Endodermal cell (in vitro differentiated cells): ENCODE measurements at regions not wholly inside any gene's neighbourhood (a gene's known extent, or its start where the extent isn't known, plus 50 kb on each side); places are given as distances from the start of the nearest gene placed in this dataset.

Experiments
- DNase-seq: peaks from one replicate; pipeline ENCODE4 v3.0.0-alpha.2; 2017
- H3K27ac ChIP-seq: 2 replicates; pipeline ENCODE4 v1.5.1; 2013; ENCODE audit warnings: mild to moderate bottlenecking, low read depth, low read length, moderate library complexity
- H3K27me3 ChIP-seq: 2 replicates; pipeline ENCODE4 v1.6.1; 2013; ENCODE audit warnings: mild to moderate bottlenecking, low read length, moderate library complexity; ENCODE audit not compliant: insufficient read depth, control insufficient read depth, poor library complexity, severe bottlenecking
- H3K36me3 ChIP-seq: 2 replicates; pipeline ENCODE4 v1.7.0; 2013; ENCODE audit warnings: mild to moderate bottlenecking, low read length, moderate library complexity; ENCODE audit not compliant: control insufficient read depth, insufficient read depth
- H3K4me1 ChIP-seq: one replicate; pipeline ENCODE4 v1.7.0; 2013; ENCODE audit warnings: low read length; ENCODE audit not compliant: control insufficient read depth, insufficient read depth
- H3K4me3 ChIP-seq: 2 replicates; pipeline ENCODE4 v1.5.1; 2013; ENCODE audit warnings: mild to moderate bottlenecking, low read length, moderate library complexity
- H3K9ac ChIP-seq: 2 replicates; pipeline ENCODE4 v1.6.1; 2013; ENCODE audit warnings: mild to moderate bottlenecking, low read length, moderate library complexity; ENCODE audit not compliant: poor library complexity, severe bottlenecking; ENCODE audit errors: extremely low read depth
- H3K9me3 ChIP-seq: 2 replicates; pipeline ENCODE4 v1.6.1; 2013; ENCODE audit warnings: mild to moderate bottlenecking, low read length, moderate library complexity; ENCODE audit not compliant: control insufficient read depth
- H3K27ac Mint-ChIP-seq: 2 replicates; pipeline ENCODE4 v1.8.0; 2020; ENCODE audit warnings: mixed read lengths
- H3K27me3 Mint-ChIP-seq: 2 replicates; pipeline ENCODE4 v1.8.0; 2021; ENCODE audit warnings: mild to moderate bottlenecking, mixed read lengths; ENCODE audit not compliant: insufficient read depth
- H3K36me3 Mint-ChIP-seq: 2 replicates; pipeline ENCODE4 v1.8.0; 2020; ENCODE audit warnings: low read depth, mixed read lengths
- H3K4me1 Mint-ChIP-seq: 2 replicates; pipeline ENCODE4 v1.8.0; 2020; ENCODE audit warnings: mixed read lengths
- H3K4me3 Mint-ChIP-seq: 2 replicates; pipeline ENCODE4 v1.8.0; 2020; ENCODE audit warnings: mild to moderate bottlenecking, moderate library complexity, mixed read lengths
- H3K9me3 Mint-ChIP-seq: 2 replicates; pipeline ENCODE4 v1.8.0; 2020; ENCODE audit warnings: mild to moderate bottlenecking, mixed read lengths
- WGBS, 2 experiments: methylation state at CpG; one replicate each; pipeline versions ENCODE4 v1.1.5 to v1.1.7; 2013; ENCODE audit warnings: missing lambda C conversion rate in 2 of 2, mixed read lengths in 1 of 2; ENCODE audit not compliant: insufficient coverage in 1 of 2, insufficient read length in 1 of 2; 5-methylcytosine and 5-hydroxymethylcytosine counted together
- TF ChIP-seq, protein P1 (sequence below): fragments of 200-600 bp; sonication (generic); conservative IDR thresholded peaks from 2 replicates; pipeline ENCODE4 v1.5.0; 2021; ENCODE audit warnings: antibody characterized with exemption, mild to moderate bottlenecking

DNA sequence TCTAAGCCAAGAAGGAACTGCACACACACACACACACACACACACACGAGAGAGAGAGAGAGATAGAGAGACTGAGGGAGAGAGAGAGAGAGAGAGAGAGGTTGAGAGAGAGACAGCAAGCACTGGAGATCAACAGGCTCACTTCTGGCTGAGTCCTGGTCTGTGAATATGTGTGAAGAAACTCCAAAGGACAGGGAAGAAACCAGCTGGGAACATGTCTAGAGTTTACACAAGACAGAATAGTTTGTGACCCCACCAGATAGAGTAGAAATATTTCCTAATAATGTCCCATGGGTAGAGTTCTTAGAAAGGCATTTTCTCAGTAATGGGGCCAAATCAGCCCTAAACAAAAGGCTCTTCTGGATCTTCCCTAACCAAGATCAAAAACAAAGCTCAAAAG is 155.5 kb upstream of the IGFBP3 start:
- no peaks in the 10 kb centered on the region for H3K27me3 ChIP-seq
- Mint-ChIP-seq H3K9me3 (no peaks in the 10 kb centered on the region), H3K27ac (no peak overlapping the region), H3K27me3 (peaks cover 2% of the 10 kb centered on the region), H3K4me1 (no peaks in the 10 kb centered on the region), H3K4me3 (no peak overlapping the region), H3K36me3 (no peaks in the 10 kb centered on the region)
- H3K4me1 ChIP-seq, result no peaks in the 10 kb centered on the region
- no peak overlapping the region for H3K9ac ChIP-seq
- WGBS, 2 experiments, result 100% methylated on average over 1 of the region's 1 CpG; no CpG with 5 or more reads in 1 of the 2 experiments
- no peak overlapping the region for H3K27ac ChIP-seq
- H3K36me3 ChIP-seq, result no peaks in the 10 kb centered on the region
- TF ChIP-seq, protein P1, sequence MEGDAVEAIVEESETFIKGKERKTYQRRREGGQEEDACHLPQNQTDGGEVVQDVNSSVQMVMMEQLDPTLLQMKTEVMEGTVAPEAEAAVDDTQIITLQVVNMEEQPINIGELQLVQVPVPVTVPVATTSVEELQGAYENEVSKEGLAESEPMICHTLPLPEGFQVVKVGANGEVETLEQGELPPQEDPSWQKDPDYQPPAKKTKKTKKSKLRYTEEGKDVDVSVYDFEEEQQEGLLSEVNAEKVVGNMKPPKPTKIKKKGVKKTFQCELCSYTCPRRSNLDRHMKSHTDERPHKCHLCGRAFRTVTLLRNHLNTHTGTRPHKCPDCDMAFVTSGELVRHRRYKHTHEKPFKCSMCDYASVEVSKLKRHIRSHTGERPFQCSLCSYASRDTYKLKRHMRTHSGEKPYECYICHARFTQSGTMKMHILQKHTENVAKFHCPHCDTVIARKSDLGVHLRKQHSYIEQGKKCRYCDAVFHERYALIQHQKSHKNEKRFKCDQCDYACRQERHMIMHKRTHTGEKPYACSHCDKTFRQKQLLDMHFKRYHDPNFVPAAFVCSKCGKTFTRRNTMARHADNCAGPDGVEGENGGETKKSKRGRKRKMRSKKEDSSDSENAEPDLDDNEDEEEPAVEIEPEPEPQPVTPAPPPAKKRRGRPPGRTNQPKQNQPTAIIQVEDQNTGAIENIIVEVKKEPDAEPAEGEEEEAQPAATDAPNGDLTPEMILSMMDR, result no peak
- H3K9me3 ChIP-seq, result no peaks in the 10 kb centered on the region
- no peak overlapping the region for H3K4me3 ChIP-seq
- DNase-seq, result no peak

- Mint-ChIP-seq H3K36me3 (no peaks in the 10 kb centered on the region), H3K4me1 (no peaks in the 10 kb centered on the region), H3K4me3 (no peak overlapping the region), H3K27ac (no peak overlapping the region), H3K27me3 (peaks cover 2% of the 10 kb centered on the region), H3K9me3 (no peaks in the 10 kb centered on the region)
- no peak for DNase-seq
- H3K9me3 ChIP-seq, result no peaks in the 10 kb centered on the region
- no peaks in the 10 kb centered on the region for H3K36me3 ChIP-seq
- no peak overlapping the region for H3K9ac ChIP-seq
- H3K4me3 ChIP-seq, result no peak overlapping the region
- no peaks in the 10 kb centered on the region for H3K4me1 ChIP-seq
- TF ChIP-seq, protein P1, result no peak
- H3K27me3 ChIP-seq, result no peaks in the 10 kb centered on the region
- no peak overlapping the region for H3K27ac ChIP-seq
These were observed 151.7 kb upstream of the IGFBP3 start for GRCh38 chr7:46072722-46073121.

DNA sequence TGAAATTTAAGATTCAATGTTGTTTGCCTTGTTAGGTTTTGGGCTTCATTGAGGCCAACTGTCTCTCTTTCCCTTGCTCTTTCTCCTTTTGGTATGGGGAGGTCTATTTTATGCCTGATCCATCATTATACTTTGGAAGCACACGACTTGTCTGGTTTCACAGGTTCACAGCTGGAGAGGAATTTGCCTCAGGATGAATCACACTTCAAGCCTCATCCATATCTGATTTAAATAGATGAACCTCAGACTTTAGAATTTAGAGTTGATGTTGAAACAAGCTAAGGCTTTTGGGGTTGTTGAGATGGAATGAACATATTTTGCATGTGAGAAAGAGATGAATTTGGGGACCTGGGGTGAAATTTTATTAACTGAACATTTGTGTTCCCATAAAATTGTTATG is 150.5 kb upstream of the IGFBP3 start:
- TF ChIP-seq, protein P1, result no peak
- Histone ChIP-seq H3K4me1 (no peaks in the 10 kb centered on the region), H3K27ac (no peak overlapping the region), H3K9me3 (no peaks in the 10 kb centered on the region), H3K9ac (no peak overlapping the region), H3K4me3 (no peak overlapping the region), H3K36me3 (no peaks in the 10 kb centered on the region), H3K27me3 (no peaks in the 10 kb centered on the region)
- no peak overlapping the region for H3K4me3 Mint-ChIP-seq
- no peak for DNase-seq
- H3K36me3 Mint-ChIP-seq, result no peaks in the 10 kb centered on the region
- peaks cover 2% of the 10 kb centered on the region for H3K27me3 Mint-ChIP-seq
- H3K27ac Mint-ChIP-seq, result no peak overlapping the region
- 75% methylated on average over 1 of the region's 1 CpG; no CpG with 5 or more reads in 1 of the 2 experiments for WGBS, 2 experiments
- no peaks in the 10 kb centered on the region for H3K9me3 Mint-ChIP-seq
- no peaks in the 10 kb centered on the region for H3K4me1 Mint-ChIP-seq
